K562 (cell line): ENCODE measurements at regions not wholly inside any gene's neighbourhood (a gene's known extent, or its start where the extent isn't known, plus 50 kb on each side); places are given as distances from the start of the nearest gene placed in this dataset.

ENCODE experiments used
- BCLAF1 ChIP-seq, 2 experiments: fragments of 450-650 bp in 1 of 2; IDR thresholded peaks; 2 replicates each; pipeline ENCODE4 v1.6.1; 2011 to 2017; ENCODE audit warnings: low read depth in 2 of 2, antibody characterized with exemption in 1 of 2, borderline replicate concordance in 1 of 2, low read length in 1 of 2, mild to moderate bottlenecking in 1 of 2, mixed read lengths in 1 of 2; ENCODE audit not compliant: control insufficient read depth in 1 of 2
- CREB1 ChIP-seq, 2 experiments: sonication (generic) in 1 of 2; formaldehyde crosslinking in 1 of 2; IDR thresholded peaks; 2 replicates each; pipeline versions ENCODE4 v1.6.1 to v1.8.0; 2012 to 2022; ENCODE audit warnings: inconsistent platforms in 1 of 2, mild to moderate bottlenecking in 1 of 2, missing genetic modification reagents in 1 of 2, moderate library complexity in 1 of 2
- HMGXB4 ChIP-seq: sonication (generic); formaldehyde crosslinking; IDR thresholded peaks from 2 replicates; pipeline ENCODE4 v1.8.1; 2023; ENCODE audit warnings: mild to moderate bottlenecking, missing genetic modification reagents
- ID3 ChIP-seq, 2 experiments: fragments of 250-450 bp in 1 of 2; fragments of 450-650 bp in 1 of 2; sonication (Bioruptor Pico) in 1 of 2; IDR thresholded peaks; 2 replicates each; pipeline versions ENCODE4 v1.6.1 to v1.8.0; 2016 to 2021; ENCODE audit warnings: mild to moderate bottlenecking in 2 of 2, moderate library complexity in 2 of 2, missing compliant biosample characterization in 1 of 2, missing genetic modification characterization in 1 of 2
- MBD1 ChIP-seq: fragments of 250-450 bp; sonication (Bioruptor Pico); IDR thresholded peaks from 2 replicates; pipeline ENCODE4 v1.8.0; 2022; ENCODE audit warnings: inconsistent platforms
- SMAD1 ChIP-seq: fragments of 150-350 bp; IDR thresholded peaks from 2 replicates; pipeline ENCODE4 v1.6.1; 2014; ENCODE audit warnings: low read length, low read depth; ENCODE audit not compliant: partially characterized antibody
- ZBTB49 ChIP-seq: sonication (generic); formaldehyde crosslinking; IDR thresholded peaks from 2 replicates; pipeline ENCODE4 v1.8.0; 2022; ENCODE audit warnings: missing genetic modification reagents, mild to moderate bottlenecking, borderline replicate concordance
- ZHX1 ChIP-seq: fragments of 150-350 bp; conservative IDR thresholded peaks from 2 replicates; pipeline ENCODE4 v1.6.1; 2014; ENCODE audit warnings: low read length
- ZNF324 ChIP-seq: fragments of 250-450 bp; sonication (Bioruptor Pico); IDR thresholded peaks from 2 replicates; pipeline ENCODE4 v1.4.0; 2020; ENCODE audit warnings: mild to moderate bottlenecking

GRCh38 chr21:41584603-41585176, 76.7 kb upstream of the TMPRSS2 start (continued):
- TF ChIP-seq HMGXB4 (CRISPR knock-in tag) (no peak), ZBTB49 (CRISPR knock-in tag) (no peak), MBD1 (CRISPR knock-in tag) (no peak), ZNF324 (CRISPR knock-in tag) (no peak), ZHX1 (no peak), CREB1 (IDR thresholded peaks at IDR 0.05) (no peak), CREB1 (CRISPR knock-in tag; IDR thresholded peaks at IDR 0.05) (no peak), BCLAF1 (IDR thresholded peaks at IDR 0.05; ENCODE audit: borderline replicate concordance in 1 of 2, control insufficient read depth in 1 of 2, low read depth in 2 of 2, low read length in 1 of 2) (no peak), ID3 (CRISPR knock-in tag; IDR thresholded peaks at IDR 0.05) (no peak), ID3 (tag; IDR thresholded peaks at IDR 0.05) (no peak), SMAD1 (no peak)
